ENCODE measurements at regions not wholly inside any gene's neighbourhood (a gene's known extent, or its start where the extent isn't known, plus 50 kb on each side); places are given as distances from the start of the nearest gene placed in this dataset.

GRCh38 chr3:193938613-193939012 is 197.3 kb upstream of the HES1 start:
- no peak for DNase-seq

GRCh38 chr3:193939527-193939926 is 196.4 kb upstream of the HES1 start:
- DNase-seq: no peak

- no peak for DNase-seq
These were observed 195.4 kb upstream of the HES1 start for GRCh38 chr3:193940526-193940925.

GRCh38 chr3:193941486-193941885 is 194.5 kb upstream of the HES1 start:
- DNase-seq: no peak

- peak; percentile 45 for DNase-seq
These were observed 193.4 kb upstream of the HES1 start for GRCh38 chr3:193942516-193943055.

GRCh38 chr3:193943200-193943599 is 192.7 kb upstream of the HES1 start:
- peak; percentile 33 for DNase-seq

- peak; percentile 64 for DNase-seq
These were observed 192.0 kb upstream of the HES1 start for GRCh38 chr3:193943851-193944517.

- DNase-seq: no peak
These were observed 191.4 kb upstream of the HES1 start for GRCh38 chr3:193944518-193944884.

- DNase-seq: no peak
These were observed 190.8 kb upstream of the HES1 start for GRCh38 chr3:193945143-193945542.

GRCh38 chr3:193946945-193947344 is 189.0 kb upstream of the HES1 start:
- DNase-seq: no peak

- no peak for DNase-seq
These were observed 188.4 kb upstream of the HES1 start for GRCh38 chr3:193947596-193947995.

- DNase-seq: no peak
These were observed 187.5 kb upstream of the HES1 start for GRCh38 chr3:193948459-193948858.

GRCh38 chr3:193951859-193952258 is 184.1 kb upstream of the HES1 start:
- no peak for DNase-seq

GRCh38 chr3:193954752-193955151 is 181.2 kb upstream of the HES1 start:
- DNase-seq: no peak

GRCh38 chr3:193955719-193956118 is 180.2 kb upstream of the HES1 start:
- no peak for DNase-seq

- DNase-seq: no peak
These were observed 176.1 kb upstream of the HES1 start for GRCh38 chr3:193959861-193960260.

GRCh38 chr3:193960487-193961274 is 175.3 kb upstream of the HES1 start:
- DNase-seq: peak; percentile 87

GRCh38 chr3:193962986-193963685 is 172.8 kb upstream of the HES1 start:
- DNase-seq: no peak

- DNase-seq: no peak
These were observed 172.0 kb upstream of the HES1 start for GRCh38 chr3:193963808-193964516.

GRCh38 chr3:193964517-193964880 is 171.4 kb upstream of the HES1 start:
- no peak for DNase-seq

GRCh38 chr3:193968380-193968974 is 167.5 kb upstream of the HES1 start:
- no peak for DNase-seq

GRCh38 chr3:193970131-193970772 is 165.7 kb upstream of the HES1 start:
- DNase-seq: peak; percentile 82

All from eye (tissue), 1 donor.